C4-2B (cell line): ENCODE measurements at regions not wholly inside any gene's neighbourhood (a gene's known extent, or its start where the extent isn't known, plus 50 kb on each side); places are given as distances from the start of the nearest gene placed in this dataset.

ENCODE experiments used
- CTCF ChIP-seq: fragments of 450-650 bp; conservative IDR thresholded peaks from 2 replicates; pipeline ENCODE4 v1.5.1; 2017; ENCODE audit warnings: mild to moderate bottlenecking
- ZFX ChIP-seq: fragments of 450-650 bp; IDR thresholded peaks from 2 replicates; pipeline ENCODE4 v1.6.1; 2017

DNA sequence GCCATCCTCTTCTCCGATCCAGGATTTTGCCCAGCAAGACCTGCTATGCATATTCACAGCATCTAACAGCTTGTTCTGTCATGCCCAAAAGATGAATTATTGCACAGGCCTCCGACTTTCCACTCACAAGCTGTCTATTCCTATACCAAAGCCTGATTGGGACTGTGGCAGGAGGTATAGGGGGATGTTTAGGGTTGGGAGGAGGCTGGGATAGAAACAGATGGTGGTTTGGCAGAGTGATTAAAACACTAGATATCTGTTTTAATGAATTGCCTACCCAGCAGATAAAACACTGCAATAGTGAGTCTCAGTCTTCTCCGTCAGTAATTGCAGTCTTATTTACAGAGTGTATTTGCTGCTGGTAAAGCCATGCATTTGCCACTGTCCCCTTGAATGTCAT, 215.3 kb downstream of the TLR4 start:
- no peak for TF ChIP-seq CTCF
- no peak for TF ChIP-seq ZFX
